Activated CD8-positive, alpha-beta T cell treated with anti-CD3 and anti-CD28 coated beads for 36 hours (primary cell): ENCODE measurements at regions not wholly inside any gene's neighbourhood (a gene's known extent, or its start where the extent isn't known, plus 50 kb on each side); places are given as distances from the start of the nearest gene placed in this dataset.

ENCODE experiments used
- ATAC-seq: fragments of 200-7000 bp; cut with Tn5 transposase; one replicate; pipeline ENCODE4 v1.10.0; 2021; ENCODE audit warnings: mild to moderate bottlenecking, moderate library complexity
- CTCF ChIA-PET: fragments of 350-600 bp; sonication (Branson Sonifier 250); formaldehyde crosslinking; loops from one replicate; lab custom pipeline; 2021; ENCODE audit warnings: antibody characterized with exemption; lab: Charles Lee
- POLR2A ChIA-PET: fragments of 350-600 bp; sonication (Branson Sonifier 250); formaldehyde crosslinking; loops from one replicate; lab custom pipeline; 2021; ENCODE audit warnings: antibody characterized with exemption; lab: Charles Lee
- DNase-seq: peaks from one replicate; pipeline ENCODE4 v3.0.0-alpha.2; 2020
- H3K27ac Mint-ChIP-seq: one replicate; pipeline ENCODE4 v1.8.0; 2021; ENCODE audit warnings: mild to moderate bottlenecking, mixed read lengths
- H3K27me3 Mint-ChIP-seq: one replicate; pipeline ENCODE4 v1.8.0; 2021; ENCODE audit warnings: mixed read lengths
- H3K36me3 Mint-ChIP-seq: one replicate; pipeline ENCODE4 v1.8.0; 2021; ENCODE audit warnings: low read depth, mixed read lengths
- H3K4me1 Mint-ChIP-seq: one replicate; pipeline ENCODE4 v1.8.0; 2021; ENCODE audit warnings: low read depth, mixed read lengths
- H3K4me3 Mint-ChIP-seq: one replicate; pipeline ENCODE4 v1.8.0; 2021; ENCODE audit warnings: mild to moderate bottlenecking, moderate library complexity, mixed read lengths
- H3K9me3 Mint-ChIP-seq: one replicate; pipeline ENCODE4 v1.8.0; 2021; ENCODE audit warnings: mixed read lengths
- CTCF ChIP-seq: fragments of 200-600 bp; IDR thresholded peaks from one replicate; pipeline ENCODE4 v1.8.0; 2022; ENCODE audit warnings: antibody characterized with exemption, mild to moderate bottlenecking
- intact Hi-C: fragments of 100-400 bp; cut with micrococcal nuclease; formaldehyde crosslinking; loops from one replicate; pipeline ENCODE4 v1.10.0; 2022

GRCh38 chr1:104402178-104402577, 652.5 kb downstream of the AMY1C start:
- Mint-ChIP-seq H3K9me3 (peaks cover 12% of the 10 kb centered on the region), H3K27me3 (no peaks in the 10 kb centered on the region), H3K4me3 (no peak overlapping the region), H3K36me3 (no peaks in the 10 kb centered on the region), H3K27ac (no peak overlapping the region), H3K4me1 (no peaks in the 10 kb centered on the region)
- DNase-seq (no peak), ATAC-seq (no peak)
- TF ChIP-seq CTCF: no peak
- intact Hi-C loops: no loop called here
- ChIA-PET POLR2A (no interaction called here), CTCF (no interaction called here)

GRCh38 chr1:104403883-104404282, 654.2 kb downstream of the AMY1C start:
- intact Hi-C loops: no loop called here
- Mint-ChIP-seq H3K4me1 (no peaks in the 10 kb centered on the region), H3K27ac (no peak overlapping the region), H3K36me3 (no peaks in the 10 kb centered on the region), H3K4me3 (no peak overlapping the region), H3K9me3 (peaks cover 18% of the 10 kb centered on the region), H3K27me3 (no peaks in the 10 kb centered on the region)
- DNase-seq (no peak), ATAC-seq (no peak)
- TF ChIP-seq CTCF: no peak
- ChIA-PET POLR2A (no interaction called here), CTCF (no interaction called here)

GRCh38 chr1:104406728-104407127, 657.0 kb downstream of the AMY1C start:
- no peaks in the 10 kb centered on the region for H3K27me3 Mint-ChIP-seq
- no peak overlapping the region for H3K4me3 Mint-ChIP-seq
- peaks cover 14% of the 10 kb centered on the region for H3K9me3 Mint-ChIP-seq
- intact Hi-C loops: no loop called here
- no peaks in the 10 kb centered on the region for H3K36me3 Mint-ChIP-seq
- CTCF ChIA-PET: no interaction called here
- H3K27ac Mint-ChIP-seq: no peak overlapping the region
- no peak for DNase-seq
- H3K4me1 Mint-ChIP-seq: no peaks in the 10 kb centered on the region
- no peak for TF ChIP-seq CTCF
- POLR2A ChIA-PET: no interaction called here
- ATAC-seq: no peak

- TF ChIP-seq CTCF: no peak
- Mint-ChIP-seq H3K27me3 (no peaks in the 10 kb centered on the region), H3K4me1 (no peaks in the 10 kb centered on the region), H3K36me3 (no peaks in the 10 kb centered on the region), H3K4me3 (no peak overlapping the region), H3K27ac (no peak overlapping the region), H3K9me3 (peaks cover 11% of the 10 kb centered on the region)
- DNase-seq (no peak), ATAC-seq (no peak)
- intact Hi-C loops: no loop called here
- POLR2A ChIA-PET: no interaction called here
- CTCF ChIA-PET: no interaction called here
Measured at GRCh38 chr1:104408268-104408667, 658.6 kb downstream of the AMY1C start.

GRCh38 chr1:104435255-104435654, 685.6 kb downstream of the AMY1C start:
- ChIA-PET CTCF (no interaction called here), POLR2A (no interaction called here)
- no peaks in the 10 kb centered on the region for H3K4me1 Mint-ChIP-seq
- ATAC-seq (no peak), DNase-seq (no peak)
- H3K27ac Mint-ChIP-seq: no peak overlapping the region
- no peak for TF ChIP-seq CTCF
- no peak overlapping the region for H3K4me3 Mint-ChIP-seq
- no peaks in the 10 kb centered on the region for H3K36me3 Mint-ChIP-seq
- intact Hi-C loops: no loop called here
- peaks cover 8% of the 10 kb centered on the region for H3K9me3 Mint-ChIP-seq
- no peaks in the 10 kb centered on the region for H3K27me3 Mint-ChIP-seq
